ENCODE measurements at regions not wholly inside any gene's neighbourhood (a gene's known extent, or its start where the extent isn't known, plus 50 kb on each side); places are given as distances from the start of the nearest gene placed in this dataset.

DNA sequence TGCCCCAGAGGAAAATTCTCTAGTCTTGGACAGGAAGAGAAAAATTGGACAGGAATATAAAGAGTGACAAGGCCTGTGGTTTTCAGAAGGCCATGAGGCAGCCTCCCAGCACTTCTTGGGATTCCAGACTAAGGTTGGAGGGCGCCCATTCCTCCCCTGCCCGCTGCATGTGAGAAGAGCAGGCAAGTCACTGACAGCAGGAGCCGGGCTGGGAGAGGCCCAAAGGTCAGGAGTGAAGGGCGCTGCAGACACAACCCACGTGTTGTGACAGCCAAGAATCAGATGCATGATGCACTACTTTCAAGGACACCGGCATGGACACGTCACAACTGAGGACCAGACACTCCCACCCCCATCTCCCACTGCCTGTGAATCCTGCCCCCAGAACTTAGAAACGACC is 256.7 kb downstream of the CBLN1 start:
- TF ChIP-seq, protein P1, sequence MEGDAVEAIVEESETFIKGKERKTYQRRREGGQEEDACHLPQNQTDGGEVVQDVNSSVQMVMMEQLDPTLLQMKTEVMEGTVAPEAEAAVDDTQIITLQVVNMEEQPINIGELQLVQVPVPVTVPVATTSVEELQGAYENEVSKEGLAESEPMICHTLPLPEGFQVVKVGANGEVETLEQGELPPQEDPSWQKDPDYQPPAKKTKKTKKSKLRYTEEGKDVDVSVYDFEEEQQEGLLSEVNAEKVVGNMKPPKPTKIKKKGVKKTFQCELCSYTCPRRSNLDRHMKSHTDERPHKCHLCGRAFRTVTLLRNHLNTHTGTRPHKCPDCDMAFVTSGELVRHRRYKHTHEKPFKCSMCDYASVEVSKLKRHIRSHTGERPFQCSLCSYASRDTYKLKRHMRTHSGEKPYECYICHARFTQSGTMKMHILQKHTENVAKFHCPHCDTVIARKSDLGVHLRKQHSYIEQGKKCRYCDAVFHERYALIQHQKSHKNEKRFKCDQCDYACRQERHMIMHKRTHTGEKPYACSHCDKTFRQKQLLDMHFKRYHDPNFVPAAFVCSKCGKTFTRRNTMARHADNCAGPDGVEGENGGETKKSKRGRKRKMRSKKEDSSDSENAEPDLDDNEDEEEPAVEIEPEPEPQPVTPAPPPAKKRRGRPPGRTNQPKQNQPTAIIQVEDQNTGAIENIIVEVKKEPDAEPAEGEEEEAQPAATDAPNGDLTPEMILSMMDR (IDR thresholded peaks at IDR 0.05) = no peak
- TF ChIP-seq EZH2 (IDR thresholded peaks at IDR 0.05; ENCODE audit: borderline replicate concordance, insufficient read depth, low read depth, low read length, poor library complexity, severe bottlenecking) = no peak

All from B cell (primary cell).